ENCODE measurements at regions not wholly inside any gene's neighbourhood (a gene's known extent, or its start where the extent isn't known, plus 50 kb on each side); places are given as distances from the start of the nearest gene placed in this dataset.

GRCh38 chr6:66054967-66055366 is 347.9 kb upstream of the EYS start:
- TF ChIP-seq CTCF (IDR thresholded peaks at IDR 0.05) (no peak), POLR2A (IDR thresholded peaks at IDR 0.05) (no peak)

Data from prostate gland (tissue), 2 donors.